Body of pancreas (tissue), 4 donors: ENCODE measurements at regions not wholly inside any gene's neighbourhood (a gene's known extent, or its start where the extent isn't known, plus 50 kb on each side); places are given as distances from the start of the nearest gene placed in this dataset.
"Not testable (repeated sequence)": the region's sequence is repeated elsewhere in the genome, so short reads cannot be mapped to it uniquely, and the experiment has no call there.

Source experiments
- POLR2A ChIP-seq, 3 donors: fragments of 450-650 bp; IDR thresholded peaks; one replicate each; pipeline ENCODE4 v1.6.1; 2016; ENCODE audit warnings: antibody characterized with exemption in 3 of 3, mild to moderate bottlenecking in 2 of 3
- TF ChIP-seq, protein P1 (sequence below), 7 experiments: fragments of 450-650 bp in 4 of 7; fragments of 200-600 bp in 3 of 7; sonication (generic) in 3 of 7; IDR thresholded peaks; one replicate each; pipeline ENCODE4 v1.5.1; 2016 to 2019; ENCODE audit warnings: antibody characterized with exemption in 7 of 7

DNA sequence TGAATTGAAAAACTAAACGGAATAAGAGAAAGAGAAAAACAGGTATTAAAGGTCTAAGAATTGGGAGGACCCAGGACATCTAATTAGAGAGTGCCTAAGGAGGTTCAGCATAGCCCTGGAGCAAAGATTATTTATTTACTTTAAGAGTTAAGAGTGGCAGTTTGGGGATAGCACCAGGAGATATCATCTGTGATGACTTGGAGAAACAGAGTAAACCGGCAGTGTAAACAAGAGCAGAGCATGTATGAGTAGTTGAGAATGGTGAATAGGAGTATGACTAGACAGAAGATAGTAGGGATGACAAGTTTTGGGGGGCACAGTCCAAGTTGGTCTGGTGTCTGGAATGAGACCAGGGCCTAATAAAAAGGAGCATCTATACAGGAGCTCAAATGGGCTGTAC, 167.9 kb upstream of the JADE1 start:
- TF ChIP-seq, protein P1, sequence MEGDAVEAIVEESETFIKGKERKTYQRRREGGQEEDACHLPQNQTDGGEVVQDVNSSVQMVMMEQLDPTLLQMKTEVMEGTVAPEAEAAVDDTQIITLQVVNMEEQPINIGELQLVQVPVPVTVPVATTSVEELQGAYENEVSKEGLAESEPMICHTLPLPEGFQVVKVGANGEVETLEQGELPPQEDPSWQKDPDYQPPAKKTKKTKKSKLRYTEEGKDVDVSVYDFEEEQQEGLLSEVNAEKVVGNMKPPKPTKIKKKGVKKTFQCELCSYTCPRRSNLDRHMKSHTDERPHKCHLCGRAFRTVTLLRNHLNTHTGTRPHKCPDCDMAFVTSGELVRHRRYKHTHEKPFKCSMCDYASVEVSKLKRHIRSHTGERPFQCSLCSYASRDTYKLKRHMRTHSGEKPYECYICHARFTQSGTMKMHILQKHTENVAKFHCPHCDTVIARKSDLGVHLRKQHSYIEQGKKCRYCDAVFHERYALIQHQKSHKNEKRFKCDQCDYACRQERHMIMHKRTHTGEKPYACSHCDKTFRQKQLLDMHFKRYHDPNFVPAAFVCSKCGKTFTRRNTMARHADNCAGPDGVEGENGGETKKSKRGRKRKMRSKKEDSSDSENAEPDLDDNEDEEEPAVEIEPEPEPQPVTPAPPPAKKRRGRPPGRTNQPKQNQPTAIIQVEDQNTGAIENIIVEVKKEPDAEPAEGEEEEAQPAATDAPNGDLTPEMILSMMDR (IDR thresholded peaks at IDR 0.05), result not testable (repeated sequence)
- not testable (repeated sequence) for TF ChIP-seq POLR2A (IDR thresholded peaks at IDR 0.05)
